ENCODE measurements at regions not wholly inside any gene's neighbourhood (a gene's known extent, or its start where the extent isn't known, plus 50 kb on each side); places are given as distances from the start of the nearest gene placed in this dataset.

DNA sequence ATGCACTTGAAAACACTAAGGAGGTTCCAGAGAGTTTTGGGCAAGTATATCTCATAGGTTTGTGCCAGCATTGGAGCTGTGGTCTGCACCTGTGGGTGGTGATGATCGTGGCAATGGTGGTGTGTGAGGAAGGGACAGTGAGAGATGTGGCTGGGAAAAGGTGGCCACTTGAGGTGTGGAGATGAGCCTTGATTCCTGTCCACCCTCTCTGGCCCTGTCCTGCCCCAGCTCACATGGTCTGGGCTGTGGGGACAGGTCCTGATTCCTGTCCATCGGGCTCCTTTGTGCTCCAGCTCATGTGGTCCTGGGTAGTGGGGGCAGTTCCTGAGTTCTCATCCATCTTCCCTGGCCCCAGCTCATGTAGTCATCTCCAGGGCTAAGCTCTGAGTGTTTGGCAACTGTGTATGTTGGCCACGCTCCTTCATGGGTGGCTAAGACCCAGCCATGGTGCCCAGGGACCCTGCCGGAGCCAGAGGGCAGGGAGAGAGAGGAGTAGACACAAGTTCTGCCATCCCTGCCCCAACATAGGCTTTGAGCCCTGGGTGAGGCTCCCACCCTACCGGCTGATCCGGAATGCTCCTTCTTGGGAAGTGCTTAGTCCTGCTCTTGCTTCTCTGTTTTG lies 294.4 kb upstream of the HDAC4 start:
- ChIA-PET CTCF (interaction anchor here (0.6 kb wide), 1 partner anchor 456 kb away, joined by 3 read pairs; no protein-coding TSS in a partner anchor), POLR2A (no interaction called here)
- no peaks in the 10 kb centered on the region for H3K36me3 ChIP-seq (ENCODE audit: control insufficient read depth in 2 of 2, insufficient read depth in 1 of 2, low read length in 2 of 2)
- H3K4me1 ChIP-seq (ENCODE audit: control insufficient read depth, insufficient read depth, low read length), result no peaks in the 10 kb centered on the region
- TF ChIP-seq BCL11A (tag by site-specific recombination; IDR thresholded peaks at IDR 0.05; ENCODE audit: low read depth), result no peak
- TF ChIP-seq ZNF391 (tag by site-specific recombination; IDR thresholded peaks at IDR 0.05; ENCODE audit: borderline replicate concordance, low read depth), result no peak
- TF ChIP-seq WT1 (tag by site-specific recombination; IDR thresholded peaks at IDR 0.05), result no peak
- TF ChIP-seq ZNF555 (tag by site-specific recombination; conservative IDR thresholded peaks at IDR 0.05), result no peak
- no peak for TF ChIP-seq ZNF785 (tag by site-specific recombination; IDR thresholded peaks at IDR 0.05)
- TF ChIP-seq, protein P1, sequence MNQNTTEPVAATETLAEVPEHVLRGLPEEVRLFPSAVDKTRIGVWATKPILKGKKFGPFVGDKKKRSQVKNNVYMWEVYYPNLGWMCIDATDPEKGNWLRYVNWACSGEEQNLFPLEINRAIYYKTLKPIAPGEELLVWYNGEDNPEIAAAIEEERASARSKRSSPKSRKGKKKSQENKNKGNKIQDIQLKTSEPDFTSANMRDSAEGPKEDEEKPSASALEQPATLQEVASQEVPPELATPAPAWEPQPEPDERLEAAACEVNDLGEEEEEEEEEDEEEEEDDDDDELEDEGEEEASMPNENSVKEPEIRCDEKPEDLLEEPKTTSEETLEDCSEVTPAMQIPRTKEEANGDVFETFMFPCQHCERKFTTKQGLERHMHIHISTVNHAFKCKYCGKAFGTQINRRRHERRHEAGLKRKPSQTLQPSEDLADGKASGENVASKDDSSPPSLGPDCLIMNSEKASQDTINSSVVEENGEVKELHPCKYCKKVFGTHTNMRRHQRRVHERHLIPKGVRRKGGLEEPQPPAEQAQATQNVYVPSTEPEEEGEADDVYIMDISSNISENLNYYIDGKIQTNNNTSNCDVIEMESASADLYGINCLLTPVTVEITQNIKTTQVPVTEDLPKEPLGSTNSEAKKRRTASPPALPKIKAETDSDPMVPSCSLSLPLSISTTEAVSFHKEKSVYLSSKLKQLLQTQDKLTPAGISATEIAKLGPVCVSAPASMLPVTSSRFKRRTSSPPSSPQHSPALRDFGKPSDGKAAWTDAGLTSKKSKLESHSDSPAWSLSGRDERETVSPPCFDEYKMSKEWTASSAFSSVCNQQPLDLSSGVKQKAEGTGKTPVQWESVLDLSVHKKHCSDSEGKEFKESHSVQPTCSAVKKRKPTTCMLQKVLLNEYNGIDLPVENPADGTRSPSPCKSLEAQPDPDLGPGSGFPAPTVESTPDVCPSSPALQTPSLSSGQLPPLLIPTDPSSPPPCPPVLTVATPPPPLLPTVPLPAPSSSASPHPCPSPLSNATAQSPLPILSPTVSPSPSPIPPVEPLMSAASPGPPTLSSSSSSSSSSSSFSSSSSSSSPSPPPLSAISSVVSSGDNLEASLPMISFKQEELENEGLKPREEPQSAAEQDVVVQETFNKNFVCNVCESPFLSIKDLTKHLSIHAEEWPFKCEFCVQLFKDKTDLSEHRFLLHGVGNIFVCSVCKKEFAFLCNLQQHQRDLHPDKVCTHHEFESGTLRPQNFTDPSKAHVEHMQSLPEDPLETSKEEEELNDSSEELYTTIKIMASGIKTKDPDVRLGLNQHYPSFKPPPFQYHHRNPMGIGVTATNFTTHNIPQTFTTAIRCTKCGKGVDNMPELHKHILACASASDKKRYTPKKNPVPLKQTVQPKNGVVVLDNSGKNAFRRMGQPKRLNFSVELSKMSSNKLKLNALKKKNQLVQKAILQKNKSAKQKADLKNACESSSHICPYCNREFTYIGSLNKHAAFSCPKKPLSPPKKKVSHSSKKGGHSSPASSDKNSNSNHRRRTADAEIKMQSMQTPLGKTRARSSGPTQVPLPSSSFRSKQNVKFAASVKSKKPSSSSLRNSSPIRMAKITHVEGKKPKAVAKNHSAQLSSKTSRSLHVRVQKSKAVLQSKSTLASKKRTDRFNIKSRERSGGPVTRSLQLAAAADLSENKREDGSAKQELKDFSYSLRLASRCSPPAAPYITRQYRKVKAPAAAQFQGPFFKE (tag by site-specific recombination; IDR thresholded peaks at IDR 0.05; ENCODE audit: borderline replicate concordance), result no peak
- TF ChIP-seq ZNF830 (tag by site-specific recombination; IDR thresholded peaks at IDR 0.05; ENCODE audit: low read depth), result no peak
- TF ChIP-seq, protein P2, sequence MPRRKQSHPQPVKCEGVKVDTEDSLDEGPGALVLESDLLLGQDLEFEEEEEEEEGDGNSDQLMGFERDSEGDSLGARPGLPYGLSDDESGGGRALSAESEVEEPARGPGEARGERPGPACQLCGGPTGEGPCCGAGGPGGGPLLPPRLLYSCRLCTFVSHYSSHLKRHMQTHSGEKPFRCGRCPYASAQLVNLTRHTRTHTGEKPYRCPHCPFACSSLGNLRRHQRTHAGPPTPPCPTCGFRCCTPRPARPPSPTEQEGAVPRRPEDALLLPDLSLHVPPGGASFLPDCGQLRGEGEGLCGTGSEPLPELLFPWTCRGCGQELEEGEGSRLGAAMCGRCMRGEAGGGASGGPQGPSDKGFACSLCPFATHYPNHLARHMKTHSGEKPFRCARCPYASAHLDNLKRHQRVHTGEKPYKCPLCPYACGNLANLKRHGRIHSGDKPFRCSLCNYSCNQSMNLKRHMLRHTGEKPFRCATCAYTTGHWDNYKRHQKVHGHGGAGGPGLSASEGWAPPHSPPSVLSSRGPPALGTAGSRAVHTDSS (tag by site-specific recombination; IDR thresholded peaks at IDR 0.05), result no peak
- no peak for TF ChIP-seq ZNF791 (tag by site-specific recombination; IDR thresholded peaks at IDR 0.05)
- no peak for TF ChIP-seq ZNF112 (tag by site-specific recombination; IDR thresholded peaks at IDR 0.05)
- no peak for TF ChIP-seq ZNF354C (tag by site-specific recombination; IDR thresholded peaks at IDR 0.05; ENCODE audit: borderline replicate concordance, low read depth)
- TF ChIP-seq ZNF23 (tag by site-specific recombination; IDR thresholded peaks at IDR 0.05; ENCODE audit: borderline replicate concordance), result no peak
- TF ChIP-seq, protein P3, sequence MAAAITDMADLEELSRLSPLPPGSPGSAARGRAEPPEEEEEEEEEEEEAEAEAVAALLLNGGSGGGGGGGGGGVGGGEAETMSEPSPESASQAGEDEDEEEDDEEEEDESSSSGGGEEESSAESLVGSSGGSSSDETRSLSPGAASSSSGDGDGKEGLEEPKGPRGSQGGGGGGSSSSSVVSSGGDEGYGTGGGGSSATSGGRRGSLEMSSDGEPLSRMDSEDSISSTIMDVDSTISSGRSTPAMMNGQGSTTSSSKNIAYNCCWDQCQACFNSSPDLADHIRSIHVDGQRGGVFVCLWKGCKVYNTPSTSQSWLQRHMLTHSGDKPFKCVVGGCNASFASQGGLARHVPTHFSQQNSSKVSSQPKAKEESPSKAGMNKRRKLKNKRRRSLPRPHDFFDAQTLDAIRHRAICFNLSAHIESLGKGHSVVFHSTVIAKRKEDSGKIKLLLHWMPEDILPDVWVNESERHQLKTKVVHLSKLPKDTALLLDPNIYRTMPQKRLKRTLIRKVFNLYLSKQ (tag by site-specific recombination; IDR thresholded peaks at IDR 0.05; ENCODE audit: borderline replicate concordance), result no peak
- no peak for TF ChIP-seq ZNF548 (tag by site-specific recombination; IDR thresholded peaks at IDR 0.05)
- TF ChIP-seq ZNF626 (tag by site-specific recombination; IDR thresholded peaks at IDR 0.05), result no peak
- TF ChIP-seq ZNF488 (tag by site-specific recombination; IDR thresholded peaks at IDR 0.05), result no peak
- no peak for TF ChIP-seq PBX3 (CRISPR knock-in tag; IDR thresholded peaks at IDR 0.05)
- TF ChIP-seq ZNF274 (IDR thresholded peaks at IDR 0.05; ENCODE audit: low read length), result no peak
- TF ChIP-seq ZNF274 (tag by site-specific recombination; IDR thresholded peaks at IDR 0.05; ENCODE audit: borderline replicate concordance), result no peak
- no peak for TF ChIP-seq ZNF843 (tag by site-specific recombination; IDR thresholded peaks at IDR 0.05)
- TF ChIP-seq ZNF398 (tag by site-specific recombination; IDR thresholded peaks at IDR 0.05), result no peak
- no peak overlapping the region for H3K4me3 ChIP-seq (ENCODE audit: low read depth, low read length)
- H3K27ac ChIP-seq (ENCODE audit: extremely low read depth, low read depth, low read length), result no peak overlapping the region
- no peaks in the 10 kb centered on the region for H3K9me3 ChIP-seq (ENCODE audit: control insufficient read depth, insufficient read depth, low read depth, low read length)

Measured in HEK293 (cell line).